GM21367 (cell line): ENCODE measurements at regions not wholly inside any gene's neighbourhood (a gene's known extent, or its start where the extent isn't known, plus 50 kb on each side); places are given as distances from the start of the nearest gene placed in this dataset.

ENCODE experiments used
- ATAC-seq: cut with Tn5 transposase; IDR thresholded peaks from one replicate; pipeline ENCODE4 v1.9.1; 2021; ENCODE audit not compliant: unreplicated experiment

- no peak for ATAC-seq
Measured at GRCh38 chr20:16220826-16221225, 352.4 kb downstream of the KIF16B start.

GRCh38 chr20:16219182-16219581, 354.1 kb downstream of the KIF16B start:
- no peak for ATAC-seq

- no peak for ATAC-seq
Measured at GRCh38 chr20:16216914-16217230, 356.4 kb downstream of the KIF16B start.

GRCh38 chr20:16216227-16216913, 356.9 kb downstream of the KIF16B start:
- no peak for ATAC-seq

- no peak for ATAC-seq
Measured at GRCh38 chr20:16215041-16215440, 358.2 kb downstream of the KIF16B start.

GRCh38 chr20:16212790-16213189, 360.5 kb downstream of the KIF16B start:
- no peak for ATAC-seq

DNA sequence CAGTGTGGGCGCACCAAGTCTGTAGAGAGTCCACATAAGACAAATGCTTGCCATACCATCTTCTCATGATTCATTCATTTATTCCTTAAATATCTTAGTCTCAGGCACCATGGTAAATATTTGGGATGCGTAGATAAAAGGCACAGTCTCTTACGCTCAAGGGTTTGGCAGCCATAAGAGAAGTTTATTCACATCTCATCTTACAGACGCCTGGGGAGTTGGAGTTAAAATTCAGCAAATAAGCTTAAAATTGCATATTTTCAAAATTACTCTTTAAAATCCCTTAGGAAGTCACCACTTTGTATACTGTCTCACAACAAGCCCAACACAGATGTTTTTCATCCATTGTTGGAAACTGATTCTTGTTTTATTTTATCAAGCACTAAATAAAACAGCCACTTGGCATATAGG, 363.3 kb downstream of the KIF16B start:
- no peak for ATAC-seq

GRCh38 chr20:16209357-16209756, 363.9 kb downstream of the KIF16B start:
- ATAC-seq = no peak

GRCh38 chr20:16208443-16208842, 364.8 kb downstream of the KIF16B start:
- ATAC-seq = no peak

GRCh38 chr20:16206817-16207216, 366.4 kb downstream of the KIF16B start:
- no peak for ATAC-seq

- ATAC-seq = no peak
Measured at GRCh38 chr20:16205507-16205906, 367.7 kb downstream of the KIF16B start.

DNA sequence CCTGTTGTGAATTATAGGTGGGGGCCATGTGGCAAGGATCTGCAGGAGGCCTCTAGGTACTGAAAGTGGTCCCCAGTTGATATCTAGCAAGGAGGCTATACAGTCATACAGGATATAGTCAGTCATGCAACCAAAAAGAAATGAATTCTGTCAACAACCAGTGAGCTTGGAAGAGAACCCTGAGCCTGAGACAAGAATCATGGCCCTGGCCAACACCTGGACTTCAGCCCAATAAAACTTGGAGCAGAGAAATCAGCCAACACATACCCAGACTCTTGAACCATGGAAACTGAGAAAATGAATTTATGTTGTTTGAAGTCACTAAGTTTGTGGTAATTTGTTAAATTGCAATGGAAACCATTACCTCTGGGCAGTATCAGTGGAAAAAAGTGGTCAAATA, 370.2 kb downstream of the KIF16B start:
- ATAC-seq = no peak

GRCh38 chr20:16201191-16201590, 372.1 kb downstream of the KIF16B start:
- ATAC-seq = no peak

- no peak for ATAC-seq
Measured at GRCh38 chr20:16197696-16198095, 375.6 kb downstream of the KIF16B start.

- no peak for ATAC-seq
Measured at GRCh38 chr20:16195671-16196070, 377.6 kb downstream of the KIF16B start.

DNA sequence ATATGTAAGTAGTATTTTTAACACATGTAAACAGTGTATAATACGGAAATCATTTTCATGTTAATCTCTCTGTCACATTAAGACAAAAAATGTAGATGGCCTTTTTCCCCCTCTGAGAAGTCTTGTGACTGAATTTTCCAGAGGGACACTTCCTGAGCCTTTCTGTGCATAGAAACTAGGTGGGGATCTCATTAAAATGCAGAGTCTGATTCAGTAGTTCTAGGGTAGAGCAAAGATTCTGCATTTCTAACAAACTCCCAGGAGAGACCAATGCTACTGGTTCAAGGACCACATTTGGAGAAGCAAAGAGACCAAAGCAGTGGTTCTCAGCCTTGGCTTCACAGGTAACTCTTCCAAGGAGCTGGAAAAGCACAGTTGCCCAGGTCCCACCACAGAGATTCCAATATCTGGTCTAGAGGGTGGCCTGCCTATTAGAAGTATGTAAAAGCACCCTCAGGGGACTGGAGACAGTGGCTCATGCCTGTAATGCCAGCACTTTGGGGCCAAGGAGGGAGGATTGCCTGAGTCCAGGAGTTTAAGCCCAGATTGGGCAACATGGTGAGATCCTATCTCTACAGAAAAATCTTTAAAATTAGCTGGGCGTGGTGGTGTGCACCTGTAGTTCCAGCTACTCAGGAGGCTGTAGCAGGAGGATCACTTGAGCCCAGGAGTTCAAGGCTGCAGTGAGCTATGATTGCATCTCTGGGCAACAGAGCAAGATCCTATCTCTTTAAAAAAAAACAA, 378.5 kb downstream of the KIF16B start:
- ATAC-seq = no peak

GRCh38 chr20:16191496-16191895, 381.8 kb downstream of the KIF16B start:
- no peak for ATAC-seq

DNA sequence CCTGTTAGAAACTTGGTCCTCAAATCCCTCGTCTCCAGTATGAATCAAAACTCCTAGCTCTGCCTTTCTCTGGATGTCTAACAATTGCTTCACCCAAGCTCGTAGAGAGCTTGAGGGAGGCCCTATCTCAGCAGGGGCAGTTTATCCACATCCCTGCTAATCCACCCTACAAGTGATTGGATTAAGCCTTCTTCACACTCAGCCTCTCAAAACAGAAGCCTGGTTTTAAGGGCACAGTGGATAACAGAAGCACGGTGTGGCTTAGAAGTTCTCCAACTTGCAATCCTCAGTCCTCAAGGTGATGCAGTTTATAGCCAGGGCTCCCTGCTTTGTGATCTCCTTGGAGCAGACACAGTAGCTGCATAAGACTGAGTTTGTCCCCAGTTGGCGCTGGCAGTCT, 383.9 kb downstream of the KIF16B start:
- ATAC-seq = no peak

- no peak for ATAC-seq
Measured at GRCh38 chr20:16187956-16188616, 385.2 kb downstream of the KIF16B start.

DNA sequence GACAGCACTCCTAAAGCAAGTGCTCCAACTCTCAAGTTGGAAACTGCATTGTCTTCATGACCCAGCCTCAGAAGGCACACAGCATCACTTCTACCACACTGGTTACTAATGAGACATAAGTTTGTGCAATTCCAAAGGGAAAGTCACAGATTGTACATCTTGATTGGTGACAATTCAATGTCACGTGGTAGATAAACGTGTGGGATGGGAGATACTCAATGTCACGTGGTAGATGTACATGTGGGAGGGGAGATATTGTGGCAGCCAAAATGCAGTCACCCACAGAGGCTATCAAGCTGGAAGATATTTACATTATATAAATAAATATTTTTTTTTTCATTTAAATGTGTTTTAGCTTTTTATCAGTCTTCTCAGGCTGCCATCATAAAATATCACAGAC, 393.3 kb downstream of the KIF16B start:
- no peak for ATAC-seq

GRCh38 chr20:16179371-16179770, 393.9 kb downstream of the KIF16B start:
- no peak for ATAC-seq

GRCh38 chr20:16178546-16179135, 394.6 kb downstream of the KIF16B start:
- ATAC-seq = no peak
